M059J (cell line): ENCODE measurements at regions not wholly inside any gene's neighbourhood (a gene's known extent, or its start where the extent isn't known, plus 50 kb on each side); places are given as distances from the start of the nearest gene placed in this dataset.
"Not testable (repeated sequence)": the region's sequence is repeated elsewhere in the genome, so short reads cannot be mapped to it uniquely, and the experiment has no call there.

Source experiments
- DNase-seq: peaks from one replicate; pipeline ENCODE4 v3.0.0-alpha.2; 2012; ENCODE audit warnings: low read depth

DNA sequence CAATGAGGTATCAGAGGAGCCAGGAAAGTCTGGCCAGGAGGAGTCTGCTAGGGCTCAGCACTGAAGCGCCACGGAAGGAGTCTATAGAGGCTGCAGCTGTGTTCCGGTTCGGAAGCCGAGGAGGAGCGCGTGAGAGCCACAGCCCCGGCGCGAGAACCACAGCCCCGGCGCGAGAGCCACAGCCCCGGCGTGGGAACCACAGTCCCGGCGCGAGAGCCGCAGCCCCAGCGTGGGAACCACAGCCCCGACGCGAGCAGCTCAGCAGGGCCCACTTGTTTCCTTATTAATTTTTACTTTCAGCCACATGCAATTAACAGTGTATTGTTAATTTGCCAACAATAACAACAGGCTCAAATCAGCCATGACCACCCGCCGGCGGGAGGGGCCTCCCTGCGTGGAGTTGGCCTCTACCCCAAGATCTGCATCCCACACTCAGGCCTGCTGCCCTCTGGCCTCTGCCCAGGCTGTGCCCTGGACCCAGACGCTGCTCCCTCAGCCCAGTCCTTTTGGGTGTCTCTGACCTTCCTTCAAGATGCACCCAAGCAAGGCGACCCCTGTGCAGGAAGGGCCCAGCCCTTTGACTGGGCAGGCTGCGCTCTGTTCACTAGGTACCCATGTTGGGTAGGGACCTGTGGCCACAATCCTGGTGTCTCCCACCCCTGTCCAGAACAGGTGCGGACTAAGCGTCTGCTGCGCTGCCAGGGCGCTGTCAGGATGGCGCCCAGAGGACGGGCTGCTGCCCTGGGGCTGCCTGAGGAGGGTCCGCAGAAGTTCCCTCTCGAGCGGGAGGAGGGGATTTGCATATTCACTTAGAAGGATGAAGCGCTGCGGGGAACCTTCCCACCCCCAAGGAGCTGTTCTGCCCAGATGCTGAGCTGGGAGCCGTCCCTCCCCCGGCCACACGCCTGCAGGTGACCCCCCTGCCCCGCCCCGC lies 113.8 kb downstream of the ADRA2C start:
- DNase-seq, result no peak

DNA sequence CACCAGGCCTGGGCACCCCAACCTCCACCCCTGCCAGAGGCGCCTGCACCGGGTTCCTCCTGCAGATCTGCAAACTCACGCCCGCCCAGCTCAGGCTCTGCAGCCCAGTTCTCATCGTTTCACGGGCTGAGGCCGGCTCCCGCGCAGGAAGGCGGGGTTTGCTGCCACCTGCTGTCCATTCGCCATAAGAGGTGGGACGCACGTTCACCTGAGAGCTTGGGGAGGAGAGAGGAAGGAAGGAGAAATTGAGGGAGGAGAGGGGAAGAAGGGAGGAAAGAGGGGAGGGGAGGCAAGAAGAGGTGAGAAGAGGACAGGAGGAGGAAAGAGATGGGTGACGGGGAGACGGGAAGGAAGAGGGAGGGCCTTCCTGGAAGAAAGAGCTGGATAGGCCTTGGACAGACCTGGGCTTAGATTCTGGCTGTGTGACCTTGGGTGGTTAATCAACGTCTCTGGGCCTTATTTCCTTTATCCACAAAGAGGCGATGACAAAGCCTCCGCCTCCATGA lies 114.5 kb downstream of the ADRA2C start:
- peak; percentile 63 for DNase-seq

DNA sequence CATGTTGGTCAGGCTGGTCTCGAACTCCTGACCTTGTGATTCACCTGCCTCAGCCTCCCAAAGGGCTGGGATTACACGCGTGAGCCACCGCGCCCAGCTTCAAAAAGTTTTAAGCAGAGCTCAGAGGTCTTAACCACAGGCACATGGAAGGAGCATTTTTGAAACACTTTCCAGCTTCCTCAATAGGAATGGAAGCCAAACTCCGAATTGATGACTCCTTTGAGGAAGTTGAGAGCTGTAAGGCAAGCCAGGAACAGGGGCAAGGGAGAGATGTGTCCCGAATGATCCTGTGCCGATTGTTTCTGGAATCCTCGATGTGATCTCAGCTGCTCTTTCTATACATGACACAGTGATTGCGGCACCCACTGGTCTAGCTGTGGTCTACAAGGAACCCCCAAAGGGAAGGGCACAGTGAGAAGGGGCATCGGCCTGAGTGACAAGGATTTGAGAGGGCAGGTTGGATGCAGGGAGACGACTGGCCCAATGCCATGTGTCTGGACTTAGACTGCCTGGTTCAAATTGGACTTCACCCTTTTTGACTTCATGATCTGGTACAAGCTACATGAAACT lies 116.2 kb downstream of the ADRA2C start:
- not testable (repeated sequence) for DNase-seq

DNA sequence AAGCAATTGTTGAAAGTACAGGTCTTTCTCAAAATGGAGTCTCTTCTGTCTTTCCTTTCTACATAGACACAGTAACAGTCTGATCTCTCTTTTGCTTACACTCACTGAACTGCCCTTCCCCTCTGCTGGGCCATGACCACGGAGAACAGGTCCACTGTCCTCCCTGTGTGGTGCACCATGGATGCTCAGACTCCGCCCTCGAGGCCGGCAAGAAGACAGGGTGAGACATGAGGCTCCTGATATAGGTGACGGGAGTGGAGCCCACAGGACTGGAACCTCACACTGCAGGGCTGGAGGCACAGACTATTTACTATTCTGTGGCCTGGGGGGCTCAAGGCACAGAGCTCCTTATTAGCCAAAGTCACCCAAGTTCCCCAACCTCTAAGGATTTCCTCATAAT lies 118.1 kb downstream of the ADRA2C start:
- DNase-seq, result not testable (repeated sequence)

DNA sequence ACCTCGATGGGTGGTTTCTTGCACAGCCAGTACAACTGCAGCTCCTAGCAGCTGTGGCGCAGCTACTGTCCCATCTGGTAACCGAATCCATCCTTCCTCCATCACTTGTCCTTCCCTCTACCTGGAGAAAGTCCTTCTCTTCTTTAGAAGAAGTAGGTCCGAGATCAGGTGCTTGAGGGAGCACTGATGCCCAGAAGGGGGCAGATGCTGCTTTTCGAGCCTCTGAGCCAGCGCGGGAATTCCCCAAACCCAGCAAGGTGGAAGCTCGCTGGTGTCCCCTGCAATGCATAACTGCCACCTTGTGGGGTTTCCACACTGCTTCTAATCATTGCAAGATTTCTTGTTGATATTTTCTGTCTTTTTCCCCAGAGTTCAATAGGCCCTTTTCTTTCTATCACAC lies 127.4 kb downstream of the ADRA2C start:
- peak; percentile 36 for DNase-seq

DNA sequence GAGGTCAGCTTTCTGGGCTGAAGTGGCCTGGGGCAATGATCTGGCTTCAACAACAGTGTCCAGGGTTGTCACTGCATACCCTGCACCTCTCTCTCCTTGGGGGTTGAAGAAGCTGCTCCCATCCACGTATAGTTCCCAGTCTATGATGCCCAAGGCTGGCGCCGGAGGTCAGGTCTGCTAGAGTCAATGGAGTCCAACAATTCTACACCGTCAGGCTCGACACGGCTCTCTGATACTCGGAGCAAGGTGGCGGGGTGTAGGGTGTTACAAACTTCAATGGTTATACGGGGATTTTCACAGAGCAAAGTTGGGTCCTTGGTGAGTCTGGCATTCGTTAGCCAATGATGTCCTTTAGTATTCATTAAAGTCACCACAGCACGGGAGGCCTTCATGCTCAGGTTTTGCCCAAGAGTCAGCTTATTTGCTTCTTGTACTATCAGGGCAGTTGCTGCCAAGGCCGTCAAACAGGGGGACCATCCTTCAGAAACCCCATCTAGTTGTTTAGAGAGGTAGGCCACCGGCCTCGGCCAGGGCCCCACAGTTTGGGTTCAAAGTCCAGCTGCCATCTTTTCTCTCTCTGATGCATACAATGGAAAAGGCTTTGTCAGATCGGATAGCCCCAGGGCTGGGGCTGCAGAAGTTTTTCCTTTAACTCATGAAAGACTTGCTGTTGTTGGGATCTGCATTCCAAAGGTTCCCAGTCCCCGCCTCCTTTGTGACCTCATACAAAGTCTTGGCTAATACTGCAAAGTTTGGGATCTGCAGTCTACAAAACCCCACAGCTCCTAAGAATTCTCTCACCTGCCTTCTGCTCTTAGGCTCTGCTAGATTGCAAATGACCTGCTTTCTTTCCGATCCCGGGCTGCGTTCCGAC lies 128.1 kb downstream of the ADRA2C start:
- peak; percentile 73 for DNase-seq

DNA sequence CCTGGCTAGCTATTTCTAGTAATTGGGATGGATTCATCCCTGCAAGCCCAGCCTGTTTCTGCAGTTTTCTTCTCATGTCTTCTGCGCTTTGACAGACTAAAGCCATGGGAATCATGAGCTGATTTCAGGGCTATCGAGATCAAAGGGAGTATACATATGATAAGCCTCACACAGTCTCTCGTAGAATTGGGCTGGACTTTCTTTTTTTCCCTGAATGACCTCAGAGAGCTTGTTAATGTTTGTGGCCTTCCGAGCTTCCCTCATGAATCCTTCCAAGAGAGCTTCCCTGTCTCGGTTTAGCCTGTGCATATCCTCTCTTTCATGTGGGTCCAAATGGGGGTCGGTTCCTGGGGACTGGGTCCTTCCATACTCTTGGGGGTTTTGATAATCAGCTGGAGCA lies 130.3 kb downstream of the ADRA2C start:
- no peak for DNase-seq

DNA sequence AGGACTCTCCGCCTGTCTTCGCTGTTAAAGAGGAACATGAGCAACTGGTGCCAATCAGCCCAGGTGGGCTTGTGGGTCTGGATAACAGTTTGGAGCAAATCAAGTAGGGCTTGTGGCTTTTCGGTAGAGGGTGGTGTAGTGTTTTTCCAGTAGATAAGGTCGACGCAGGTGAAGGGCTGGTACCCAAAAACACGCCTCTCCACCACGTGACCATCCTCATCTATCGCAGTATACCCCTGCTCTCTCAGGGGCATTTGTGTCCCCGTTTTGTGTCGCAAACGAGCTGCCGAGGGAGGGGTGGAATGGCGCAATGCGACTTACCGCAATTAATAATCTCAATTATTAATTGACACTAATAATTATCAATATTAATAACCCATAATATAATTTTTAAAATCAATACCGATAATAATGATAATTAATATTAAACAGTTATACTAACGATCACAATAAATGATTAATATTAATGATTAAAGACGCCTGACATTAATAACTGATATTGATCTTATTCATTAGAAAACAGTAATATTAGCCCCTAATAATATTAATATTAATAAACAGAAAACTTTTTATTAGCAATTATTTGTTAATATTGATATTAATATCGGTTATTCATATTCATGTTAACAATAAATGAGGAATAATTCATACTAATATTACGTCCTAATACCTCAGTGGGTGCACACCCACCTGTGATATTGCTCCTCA lies 130.8 kb downstream of the ADRA2C start:
- not testable (repeated sequence) for DNase-seq

DNA sequence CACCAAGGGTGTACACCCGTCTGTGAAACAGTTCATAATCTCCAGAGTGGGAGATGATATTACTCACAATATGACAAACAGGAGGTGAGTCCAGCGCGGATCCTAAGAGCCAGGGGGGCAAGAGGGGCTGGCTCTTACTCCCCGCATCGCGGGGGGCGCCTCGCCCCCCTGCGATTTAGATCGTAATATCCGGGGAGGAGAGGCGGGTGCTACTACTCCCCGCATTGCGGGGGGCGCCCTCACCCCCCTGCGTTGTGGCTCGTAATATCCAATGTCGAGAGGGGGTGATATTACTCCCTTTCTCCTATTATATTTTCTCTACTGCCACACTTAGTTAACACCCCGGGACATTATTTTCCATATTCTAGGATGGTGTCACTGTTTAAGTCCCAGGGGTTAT lies 131.9 kb downstream of the ADRA2C start:
- no peak for DNase-seq

DNA sequence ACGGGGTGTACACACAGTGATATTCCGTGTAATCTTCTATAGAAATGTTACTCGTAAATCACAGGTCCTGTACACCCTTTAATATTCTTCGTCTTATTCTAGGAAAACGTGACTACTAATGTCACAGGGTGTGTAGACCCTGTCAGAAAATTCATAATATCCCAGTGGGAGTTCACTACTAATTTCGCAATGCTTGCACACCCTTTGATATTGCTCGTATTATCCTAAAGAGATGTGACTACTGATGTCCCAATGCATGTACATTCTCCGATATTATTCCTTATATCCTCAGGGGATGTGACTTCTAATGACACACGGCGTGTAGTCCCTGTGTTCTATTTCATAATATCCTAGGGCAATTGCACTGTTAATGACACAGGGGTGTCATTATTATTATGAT lies 132.7 kb downstream of the ADRA2C start:
- DNase-seq, result not testable (repeated sequence)

DNA sequence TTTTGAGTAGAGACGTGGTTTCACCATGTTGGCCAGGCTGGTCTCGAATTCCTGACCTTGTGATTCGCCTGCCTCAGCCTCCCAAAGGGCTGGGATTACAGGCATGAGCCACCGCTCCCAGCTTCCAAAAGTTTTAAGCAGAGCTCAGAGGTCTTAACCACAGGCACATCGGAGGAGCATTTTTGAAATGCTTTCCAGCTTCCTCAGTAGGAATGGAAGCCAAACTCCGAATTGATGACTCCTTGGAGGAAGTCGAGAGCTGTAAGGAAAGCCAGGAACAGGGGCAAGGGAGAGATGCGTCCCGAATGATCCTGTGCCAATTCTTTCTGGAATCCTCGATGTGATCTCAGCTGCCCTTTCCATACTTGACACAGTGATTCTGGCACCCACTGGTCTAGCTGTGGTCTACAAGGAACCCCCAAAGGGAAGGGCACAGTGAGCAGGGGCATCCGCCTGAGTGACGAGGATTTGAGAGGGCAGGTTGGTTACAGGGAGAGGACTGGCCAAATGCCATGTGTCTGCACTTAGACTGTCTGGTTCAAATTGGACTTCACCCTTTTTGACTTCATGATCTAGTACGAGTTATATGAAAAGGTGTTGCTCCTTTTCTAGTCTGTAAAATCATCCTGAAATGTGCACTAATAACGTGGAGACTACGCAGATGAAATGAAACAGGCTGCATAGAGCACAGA lies 138.2 kb downstream of the ADRA2C start:
- DNase-seq, result peak; percentile 65

DNA sequence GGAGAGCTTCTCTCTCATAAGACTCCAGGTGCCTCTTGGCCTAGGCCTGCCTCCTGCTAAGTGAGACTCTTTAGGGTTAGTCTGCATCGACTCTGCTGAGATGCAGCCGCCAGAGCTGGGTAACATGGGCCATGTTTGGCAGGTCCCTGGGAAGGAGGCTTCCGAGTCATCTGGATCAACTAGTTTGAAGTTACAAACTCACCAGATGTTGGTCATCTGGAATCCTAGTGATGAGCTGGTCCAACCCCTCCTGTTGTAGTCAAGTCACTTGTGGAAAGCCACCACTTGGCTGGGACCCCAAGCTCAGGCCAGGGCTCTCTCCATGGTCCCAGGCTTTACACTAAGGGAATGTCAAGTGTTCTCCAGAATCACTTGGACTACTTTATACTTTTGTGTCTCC lies 143.4 kb downstream of the ADRA2C start:
- DNase-seq, result not testable (repeated sequence)

DNA sequence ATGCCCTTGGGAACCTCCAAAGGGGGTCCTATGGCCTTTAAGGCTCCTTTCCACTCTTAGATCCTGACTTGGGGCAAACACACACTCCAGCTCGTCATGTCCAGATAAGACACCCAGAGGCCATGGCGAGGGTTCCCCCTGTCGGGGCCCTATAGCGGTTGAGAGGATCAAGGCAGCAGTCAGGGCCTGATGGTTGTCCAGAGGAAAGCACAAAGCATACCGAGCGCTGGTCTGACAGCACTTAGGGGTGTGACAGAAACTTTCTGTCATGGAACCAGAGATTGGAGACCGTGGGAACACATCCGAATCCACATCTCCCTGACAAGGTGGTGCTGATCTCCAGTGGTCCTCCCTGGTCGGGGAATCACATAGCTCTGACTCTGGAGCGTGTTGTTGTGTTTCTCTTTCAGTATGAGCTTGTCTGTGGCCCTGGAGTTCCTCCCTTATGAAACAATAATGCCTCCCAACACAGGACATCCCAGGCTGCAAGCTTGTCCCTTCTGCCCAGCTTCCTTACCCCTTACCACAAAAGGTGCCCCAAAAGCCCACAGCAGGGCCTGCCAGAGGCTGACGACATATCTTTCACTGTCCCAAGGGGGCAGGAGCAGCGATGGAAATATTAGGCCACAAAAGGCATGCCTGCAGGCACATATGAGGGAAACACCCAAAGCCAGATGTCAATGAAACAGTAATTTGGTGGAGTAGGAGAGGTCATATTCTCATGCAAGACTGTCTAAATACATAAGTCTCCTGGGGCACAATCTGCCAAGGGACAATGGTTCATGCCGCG lies 144.2 kb downstream of the ADRA2C start:
- DNase-seq, result not testable (repeated sequence)

DNA sequence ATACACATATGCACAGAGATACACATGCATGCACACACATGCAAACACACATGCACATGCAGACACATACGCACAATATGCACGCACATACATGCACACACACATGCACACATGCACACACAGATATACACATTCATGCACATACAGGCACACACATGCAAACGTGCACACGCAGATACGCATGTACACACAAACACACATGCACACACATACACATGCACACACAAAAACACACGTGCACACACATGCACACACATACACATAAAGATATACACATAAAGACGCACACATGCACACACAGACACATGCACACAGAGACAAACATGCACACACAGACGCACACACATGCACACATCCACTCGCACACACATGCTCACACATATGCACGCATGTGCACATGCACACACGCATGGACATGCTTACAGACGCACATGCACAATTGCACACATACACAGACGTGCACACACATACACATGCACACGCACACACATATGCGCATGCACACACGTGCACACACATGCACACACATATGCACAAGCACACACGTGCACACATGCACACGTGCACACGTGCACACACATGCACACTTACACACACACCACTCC lies 145.2 kb downstream of the ADRA2C start:
- no peak for DNase-seq

DNA sequence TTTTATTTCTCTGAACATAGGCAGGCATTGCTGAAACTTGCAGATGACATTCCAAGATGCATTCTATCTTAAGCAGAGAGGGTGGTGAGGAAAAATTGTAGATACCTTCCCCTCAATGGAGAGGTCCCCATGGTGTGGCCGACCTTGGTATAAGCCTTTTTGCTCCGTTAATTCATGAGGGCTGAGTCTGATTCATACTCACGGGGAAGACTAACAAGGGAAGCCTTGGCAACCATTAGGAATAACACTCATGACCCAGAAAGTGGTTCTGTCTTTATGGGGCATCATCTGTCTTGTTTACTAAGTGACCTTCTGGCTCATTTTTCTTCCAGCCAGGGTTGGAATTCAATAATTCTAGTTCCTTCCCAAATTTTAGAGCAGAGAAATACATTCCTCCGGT lies 148.3 kb downstream of the ADRA2C start:
- DNase-seq, result peak; percentile 34

DNA sequence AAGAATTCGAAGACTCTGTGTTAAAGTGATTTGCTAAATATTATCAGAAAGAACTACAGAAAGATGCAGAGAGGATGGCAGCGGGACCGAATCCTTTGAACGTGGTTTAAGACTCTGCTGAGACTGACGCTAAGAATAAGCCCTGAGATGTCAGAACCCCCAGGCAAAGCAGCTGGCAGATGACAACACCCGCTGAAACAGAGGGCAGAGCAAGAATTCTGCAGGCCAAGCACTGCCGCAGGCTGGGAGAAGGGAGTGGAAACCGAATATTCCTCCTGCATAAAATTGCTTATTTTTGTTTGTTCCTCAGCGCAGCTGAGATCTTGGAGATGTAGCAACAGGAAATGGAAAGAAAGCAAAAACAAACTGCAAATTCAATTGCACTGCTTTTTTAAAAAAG lies 153.3 kb downstream of the ADRA2C start:
- peak; percentile 65 for DNase-seq

DNA sequence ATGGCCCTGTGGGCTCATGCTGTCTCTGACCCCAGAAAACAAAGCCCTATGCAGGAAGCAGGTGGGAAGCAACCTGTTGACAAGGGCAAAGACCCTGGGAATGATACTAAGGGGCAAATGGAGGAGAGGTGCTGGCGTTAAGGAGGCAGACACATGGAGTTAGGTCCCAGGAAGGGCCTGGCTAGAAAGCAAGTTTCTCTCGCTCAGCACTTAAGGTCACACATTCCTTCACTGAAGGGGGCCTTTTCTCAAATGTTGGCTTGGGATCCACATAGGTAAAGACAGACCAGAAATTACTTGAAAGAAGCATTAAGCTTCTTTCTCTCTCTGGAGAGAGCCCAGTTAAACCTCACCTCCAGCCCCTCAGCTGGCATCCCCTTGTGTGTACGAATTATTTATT lies 155.7 kb downstream of the ADRA2C start:
- DNase-seq, result not testable (repeated sequence)

DNA sequence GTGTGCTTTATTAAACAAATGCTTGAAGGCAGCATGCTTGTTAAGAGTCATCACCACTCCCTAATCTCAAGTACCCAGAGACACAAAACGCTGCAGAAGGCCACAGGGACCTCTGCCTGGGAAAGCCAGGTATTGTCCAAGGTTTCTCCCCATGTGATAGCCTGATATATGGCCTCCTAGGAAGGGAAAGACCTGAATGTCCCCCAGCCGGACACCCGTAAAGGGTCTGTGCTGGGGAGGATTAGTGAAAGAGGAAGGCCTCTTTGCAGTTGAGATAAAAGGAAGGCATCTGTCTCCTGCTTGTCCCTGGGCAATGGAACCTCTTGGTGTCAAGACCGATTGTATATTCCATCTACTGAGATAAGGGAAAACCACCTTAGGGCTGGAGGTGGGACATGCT lies 159.7 kb downstream of the ADRA2C start:
- not testable (repeated sequence) for DNase-seq

DNA sequence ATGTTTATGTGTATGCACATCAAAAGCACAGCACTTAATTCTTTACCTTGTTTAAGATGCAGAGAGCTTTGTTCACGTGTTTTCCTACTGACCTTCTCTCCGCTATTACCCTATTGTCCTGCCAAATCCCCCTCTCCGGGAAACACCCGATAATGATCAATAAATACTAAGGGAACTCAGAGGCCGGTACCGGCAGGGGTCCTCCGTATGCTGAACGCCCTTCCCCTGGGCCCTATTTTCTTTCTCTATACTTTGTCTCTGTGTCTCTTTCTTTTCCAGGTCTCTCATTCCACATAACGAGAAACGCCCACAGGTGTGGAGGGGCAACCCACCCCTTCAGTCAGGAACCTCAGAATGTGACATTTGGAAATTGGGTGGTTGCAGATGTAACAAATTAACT lies 160.1 kb downstream of the ADRA2C start:
- not testable (repeated sequence) for DNase-seq
